HL-60 (cell line): ENCODE measurements at regions not wholly inside any gene's neighbourhood (a gene's known extent, or its start where the extent isn't known, plus 50 kb on each side); places are given as distances from the start of the nearest gene placed in this dataset.
"Not testable (repeated sequence)": the region's sequence is repeated elsewhere in the genome, so short reads cannot be mapped to it uniquely, and the experiment has no call there.

Experiments used
- DNase-seq, 2 experiments: peaks; one replicate each; pipeline ENCODE4 v3.0.0-alpha.2; 2010 to 2020; ENCODE audit warnings: low read depth in 1 of 2, low spot score in 1 of 2
- H3K27ac ChIP-seq: fragments of 250-450 bp; sonication (Bioruptor Pico); replicated peaks from 2 replicates; pipeline ENCODE4 v1.5.1; 2020; ENCODE audit warnings: mild to moderate bottlenecking, moderate library complexity
- H3K27me3 ChIP-seq: fragments of 250-450 bp; sonication (Bioruptor Pico); 2 replicates; pipeline ENCODE4 v1.5.1; 2021; ENCODE audit warnings: mild to moderate bottlenecking, moderate library complexity; ENCODE audit not compliant: insufficient read depth, poor library complexity, severe bottlenecking
- H3K4me3 ChIP-seq: replicated peaks from 2 replicates; pipeline ENCODE4 v1.5.1; 2011; ENCODE audit warnings: mild to moderate bottlenecking, control low read depth, low read length; ENCODE audit not compliant: insufficient read depth
- CTCF ChIP-seq: IDR thresholded peaks from one replicate; pipeline ENCODE4 v1.5.1; 2011; ENCODE audit warnings: low read length, control low read depth, inconsistent platforms; ENCODE audit not compliant: insufficient read depth
- GABPA ChIP-seq: IDR thresholded peaks from 2 replicates; pipeline ENCODE4 v1.6.1; 2012; ENCODE audit warnings: low read depth
- POLR2AphosphoS5 ChIP-seq: IDR thresholded peaks from 2 replicates; pipeline ENCODE4 v1.6.1; 2012; ENCODE audit warnings: low read depth
- REST ChIP-seq: IDR thresholded peaks from 2 replicates; pipeline ENCODE4 v1.6.1; 2012; ENCODE audit warnings: low read depth; ENCODE audit not compliant: insufficient replicate concordance
- SPI1 ChIP-seq: IDR thresholded peaks from 2 replicates; pipeline ENCODE4 v1.6.1; 2012; ENCODE audit warnings: low read depth, mild to moderate bottlenecking, borderline replicate concordance

GRCh38 chr6:85079761-85080160 is 315.4 kb upstream of the TBX18 start:
- Histone ChIP-seq H3K27ac (no peak overlapping the region), H3K4me3 (no peak overlapping the region), H3K27me3 (no peaks in the 10 kb centered on the region)
- TF ChIP-seq CTCF (no peak), SPI1 (no peak), REST (no peak), GABPA (no peak), POLR2AphosphoS5 (no peak)
- DNase-seq = no peak

GRCh38 chr6:85078058-85078457 is 313.7 kb upstream of the TBX18 start:
- no peak overlapping the region for H3K4me3 ChIP-seq
- no peaks in the 10 kb centered on the region for H3K27me3 ChIP-seq
- TF ChIP-seq SPI1 = no peak
- no peak for TF ChIP-seq POLR2AphosphoS5
- TF ChIP-seq GABPA = no peak
- no peak for TF ChIP-seq CTCF
- TF ChIP-seq REST = no peak
- no peak overlapping the region for H3K27ac ChIP-seq
- DNase-seq = no peak

GRCh38 chr6:85077098-85077497 is 312.7 kb upstream of the TBX18 start:
- no peak overlapping the region for H3K27ac ChIP-seq
- TF ChIP-seq SPI1 (no peak), GABPA (no peak), POLR2AphosphoS5 (no peak), REST (no peak), CTCF (no peak)
- no peak overlapping the region for H3K4me3 ChIP-seq
- H3K27me3 ChIP-seq = no peaks in the 10 kb centered on the region
- DNase-seq = no peak

- not testable (repeated sequence) for H3K4me3 ChIP-seq, DNase-seq, H3K27ac ChIP-seq, H3K27me3 ChIP-seq
Measured at GRCh38 chr6:85071845-85072244, 307.4 kb upstream of the TBX18 start.
